Neural progenitor cell (in vitro differentiated cells): ENCODE measurements at regions not wholly inside any gene's neighbourhood (a gene's known extent, or its start where the extent isn't known, plus 50 kb on each side); places are given as distances from the start of the nearest gene placed in this dataset.

Experiments used
- DNase-seq: peaks from one replicate; pipeline ENCODE4 v3.0.0-alpha.2; 2016; ENCODE audit warnings: low spot score
- H2AFZ ChIP-seq: fragments of 200-600 bp; sonication (generic); replicated peaks from 2 replicates; pipeline ENCODE4 v1.6.1; 2016; ENCODE audit warnings: antibody characterized with exemption
- H3F3A ChIP-seq: fragments of 200-600 bp; sonication (generic); 2 replicates; pipeline ENCODE4 v1.6.1; 2016; ENCODE audit warnings: antibody characterized with exemption, low read depth
- H3K27ac ChIP-seq: fragments of 200-600 bp; sonication (generic); 2 replicates; pipeline ENCODE4 v1.5.1; 2016; ENCODE audit warnings: mild to moderate bottlenecking
- H3K27me3 ChIP-seq: fragments of 200-600 bp; sonication (generic); 2 replicates; pipeline ENCODE4 v1.6.1; 2016; ENCODE audit warnings: mild to moderate bottlenecking, moderate library complexity
- H3K36me3 ChIP-seq: fragments of 200-600 bp; sonication (generic); 2 replicates; pipeline ENCODE4 v1.5.1; 2016
- H3K4me1 ChIP-seq: fragments of 200-600 bp; sonication (generic); 2 replicates; pipeline ENCODE4 v1.6.1; 2016; ENCODE audit warnings: mixed run types
- H3K4me2 ChIP-seq: fragments of 200-600 bp; sonication (generic); 2 replicates; pipeline ENCODE4 v1.6.1; 2016
- H3K4me3 ChIP-seq: fragments of 200-600 bp; sonication (generic); 2 replicates; pipeline ENCODE4 v1.5.1; 2016
- H3K79me2 ChIP-seq: fragments of 200-600 bp; sonication (generic); 2 replicates; pipeline ENCODE4 v1.6.1; 2016; ENCODE audit warnings: low read depth
- H3K9ac ChIP-seq: fragments of 200-600 bp; sonication (generic); 2 replicates; pipeline ENCODE4 v1.6.1; 2016
- H3K9me3 ChIP-seq: fragments of 200-600 bp; sonication (generic); 2 replicates; pipeline ENCODE4 v1.5.1; 2016; ENCODE audit warnings: low read depth
- H4K20me1 ChIP-seq: fragments of 200-600 bp; sonication (generic); 2 replicates; pipeline ENCODE4 v1.6.1; 2016; ENCODE audit warnings: low read depth
- H3K27ac Mint-ChIP-seq: 3 replicates; pipeline ENCODE4 v1.8.0; 2021; ENCODE audit warnings: mixed read lengths
- H3K27me3 Mint-ChIP-seq: 2 replicates; pipeline ENCODE4 v1.8.0; 2022; ENCODE audit warnings: low read depth, mild to moderate bottlenecking, inconsistent platforms, moderate library complexity, mixed read lengths; ENCODE audit not compliant: insufficient read depth
- H3K36me3 Mint-ChIP-seq: 3 replicates; pipeline ENCODE4 v1.8.0; 2021; ENCODE audit warnings: mixed read lengths
- H3K4me1 Mint-ChIP-seq: 3 replicates; pipeline ENCODE4 v1.8.0; 2021; ENCODE audit warnings: mixed read lengths
- H3K4me3 Mint-ChIP-seq: 3 replicates; pipeline ENCODE4 v1.8.0; 2021; ENCODE audit warnings: mild to moderate bottlenecking, moderate library complexity, mixed read lengths
- H3K9me3 Mint-ChIP-seq: 3 replicates; pipeline ENCODE4 v1.8.0; 2020; ENCODE audit warnings: mixed read lengths
- CTCF ChIP-seq: fragments of 200-600 bp; sonication (generic); IDR thresholded peaks from 2 replicates; pipeline ENCODE4 v1.5.1; 2017; ENCODE audit warnings: antibody characterized with exemption, mild to moderate bottlenecking
- EZH2 ChIP-seq: fragments of 200-600 bp; sonication (generic); IDR thresholded peaks from 2 replicates; pipeline ENCODE4 v1.6.1; 2017; ENCODE audit warnings: antibody characterized with exemption, mild to moderate bottlenecking, moderate library complexity
- EZH2phosphoT487 ChIP-seq: fragments of 200-600 bp; sonication (generic); IDR thresholded peaks from 2 replicates; pipeline ENCODE4 v1.6.1; 2017; ENCODE audit warnings: antibody characterized with exemption

GRCh38 chr22:48633996-48634836, 1193.5 kb downstream of the BRD1 start:
- no peak overlapping the region for H2AFZ ChIP-seq
- no peaks in the 10 kb centered on the region for H3K36me3 ChIP-seq
- peaks cover 4% of the 10 kb centered on the region for H3F3A ChIP-seq
- no peak overlapping the region for H3K4me2 ChIP-seq
- no peak overlapping the region for H3K4me3 Mint-ChIP-seq
- H3K4me1 ChIP-seq = peaks cover 23% of the 10 kb centered on the region
- peaks cover 35% of the 10 kb centered on the region for H4K20me1 ChIP-seq
- no peak overlapping the region for H3K4me3 ChIP-seq
- H3K27me3 ChIP-seq = no peaks in the 10 kb centered on the region
- H3K36me3 Mint-ChIP-seq = no peaks in the 10 kb centered on the region
- H3K9me3 Mint-ChIP-seq = no peaks in the 10 kb centered on the region
- no peak for TF ChIP-seq EZH2phosphoT487
- TF ChIP-seq CTCF = no peak
- TF ChIP-seq EZH2 = no peak
- H3K27ac ChIP-seq = no peak overlapping the region
- DNase-seq = no peak
- H3K4me1 Mint-ChIP-seq = peaks cover 17% of the 10 kb centered on the region
- H3K79me2 ChIP-seq = peaks cover 10% of the 10 kb centered on the region
- H3K27me3 Mint-ChIP-seq = peaks cover 4% of the 10 kb centered on the region
- no peaks in the 10 kb centered on the region for H3K9me3 ChIP-seq
- H3K27ac Mint-ChIP-seq = no peak overlapping the region
- H3K9ac ChIP-seq = no peak overlapping the region

GRCh38 chr22:48632646-48633246, 1194.9 kb downstream of the BRD1 start:
- peaks cover 40% of the 10 kb centered on the region for H4K20me1 ChIP-seq
- peaks cover 4% of the 10 kb centered on the region for H3F3A ChIP-seq
- H3K4me1 Mint-ChIP-seq = peaks cover 22% of the 10 kb centered on the region
- peaks cover 19% of the 10 kb centered on the region for H3K79me2 ChIP-seq
- H3K4me3 ChIP-seq = no peak overlapping the region
- no peak overlapping the region for H3K4me2 ChIP-seq
- H3K27ac Mint-ChIP-seq = no peak overlapping the region
- no peaks in the 10 kb centered on the region for H3K9me3 Mint-ChIP-seq
- no peaks in the 10 kb centered on the region for H3K9me3 ChIP-seq
- H3K36me3 Mint-ChIP-seq = no peaks in the 10 kb centered on the region
- H3K36me3 ChIP-seq = no peaks in the 10 kb centered on the region
- H3K27me3 Mint-ChIP-seq = peaks cover 4% of the 10 kb centered on the region
- no peak overlapping the region for H3K4me3 Mint-ChIP-seq
- DNase-seq = no peak
- H3K9ac ChIP-seq = no peak overlapping the region
- no peaks in the 10 kb centered on the region for H3K27me3 ChIP-seq
- H3K27ac ChIP-seq = no peak overlapping the region
- TF ChIP-seq CTCF = no peak
- TF ChIP-seq EZH2 = no peak
- TF ChIP-seq EZH2phosphoT487 = no peak
- H2AFZ ChIP-seq = no peak overlapping the region
- H3K4me1 ChIP-seq = peaks cover 34% of the 10 kb centered on the region

DNA sequence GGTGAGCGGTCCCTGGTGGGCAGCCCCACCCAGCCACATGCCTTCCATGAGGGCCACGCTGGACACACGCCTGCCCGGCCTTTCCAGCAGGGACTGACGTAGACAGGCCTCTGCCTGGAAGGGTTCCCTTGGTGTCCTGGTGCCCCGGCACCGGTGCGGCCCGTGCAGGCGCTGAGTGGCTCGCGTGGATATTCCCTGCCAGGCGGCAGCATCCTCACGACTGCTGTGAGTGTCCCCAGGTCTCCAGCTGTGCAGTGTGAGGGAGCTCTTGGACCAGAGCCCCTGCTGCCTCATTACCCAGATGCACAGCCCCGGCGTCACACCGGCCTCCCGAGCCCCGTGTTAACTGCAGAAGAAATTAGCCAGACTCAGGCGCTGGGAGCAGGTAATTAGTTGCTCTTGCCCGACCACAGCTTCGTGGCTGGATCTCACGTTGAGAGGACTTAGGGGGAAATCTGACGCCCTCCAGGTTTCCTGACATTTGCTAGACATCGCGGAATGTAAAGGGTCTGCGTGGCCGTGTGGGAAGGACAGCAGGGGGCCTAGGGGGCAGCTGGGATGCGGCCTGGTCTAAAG, 1196.3 kb downstream of the BRD1 start:
- Histone ChIP-seq H4K20me1 (peaks cover 49% of the 10 kb centered on the region), H3K27ac (no peak overlapping the region), H3K36me3 (no peaks in the 10 kb centered on the region), H3K9me3 (no peaks in the 10 kb centered on the region), H3K4me2 (no peak overlapping the region), H2AFZ (no peak overlapping the region), H3K4me3 (no peak overlapping the region), H3F3A (peaks cover 4% of the 10 kb centered on the region), H3K79me2 (peaks cover 26% of the 10 kb centered on the region), H3K27me3 (no peaks in the 10 kb centered on the region), H3K9ac (no peak overlapping the region), H3K4me1 (peaks cover 40% of the 10 kb centered on the region)
- Mint-ChIP-seq H3K4me1 (peaks cover 30% of the 10 kb centered on the region), H3K36me3 (peaks cover under 1% of the 10 kb centered on the region), H3K9me3 (no peaks in the 10 kb centered on the region), H3K4me3 (no peak overlapping the region), H3K27ac (peak overlapping the region; percentile 33), H3K27me3 (peaks cover 1% of the 10 kb centered on the region)
- TF ChIP-seq CTCF (no peak), EZH2phosphoT487 (no peak), EZH2 (no peak)
- peak; percentile 27 for DNase-seq
